CD4-positive, alpha-beta T cell (primary cell): ENCODE measurements at regions not wholly inside any gene's neighbourhood (a gene's known extent, or its start where the extent isn't known, plus 50 kb on each side); places are given as distances from the start of the nearest gene placed in this dataset.

Source experiments
- ATAC-seq: fragments of 200-7000 bp; cut with Tn5 transposase; one replicate; pipeline ENCODE4 v1.10.0; 2022; ENCODE audit warnings: mild to moderate bottlenecking; ENCODE audit not compliant: poor library complexity
- CTCF ChIA-PET: fragments of 350-600 bp; sonication (Branson Sonifier 250); formaldehyde crosslinking; loops from one replicate; lab custom pipeline; 2021; ENCODE audit warnings: antibody characterized with exemption, inconsistent platforms; lab: Charles Lee
- POLR2A ChIA-PET: fragments of 350-600 bp; sonication (Branson Sonifier 250); formaldehyde crosslinking; loops from one replicate; lab custom pipeline; 2021; ENCODE audit warnings: antibody characterized with exemption, inconsistent platforms; lab: Charles Lee
- DNase-seq, 14 experiments: peaks; one replicate each; pipeline ENCODE4 v3.0.0-alpha.2; 2013 to 2020; ENCODE audit warnings: mixed read lengths in 2 of 14
- H3K27ac ChIP-seq, 2 donors: one replicate each; pipeline versions ENCODE4 v1.5.1 to v1.7.0; 2013; ENCODE audit warnings: low read length in 2 of 2, low read depth in 1 of 2, mild to moderate bottlenecking in 1 of 2
- H3K27me3 ChIP-seq, 2 experiments: 1 replicate in 1 of 2; 2 replicates in 1 of 2; pipeline versions ENCODE4 v1.6.1 to v1.7.0; 2013; ENCODE audit warnings: low read length in 2 of 2, control low read depth in 1 of 2, mild to moderate bottlenecking in 1 of 2, moderate library complexity in 1 of 2; ENCODE audit not compliant: insufficient read depth in 2 of 2, control insufficient read depth in 1 of 2
- H3K36me3 ChIP-seq: one replicate; pipeline ENCODE4 v1.6.1; 2013; ENCODE audit warnings: low read length, control low read depth; ENCODE audit not compliant: insufficient read depth
- H3K4me1 ChIP-seq: one replicate; pipeline ENCODE4 v1.6.1; 2013; ENCODE audit warnings: low read length, control low read depth; ENCODE audit not compliant: insufficient read depth
- H3K4me3 ChIP-seq: one replicate; pipeline ENCODE4 v1.5.1; 2013; ENCODE audit warnings: mild to moderate bottlenecking, low read length, moderate library complexity
- H3K9me3 ChIP-seq, 2 experiments: 1 replicate in 1 of 2; 2 replicates in 1 of 2; pipeline versions ENCODE4 v1.6.1 to v1.7.0; 2013; ENCODE audit warnings: low read length in 2 of 2, mild to moderate bottlenecking in 2 of 2, control low read depth in 1 of 2, moderate library complexity in 1 of 2; ENCODE audit not compliant: control insufficient read depth in 1 of 2, insufficient read depth in 1 of 2
- H3K27ac Mint-ChIP-seq: one replicate; pipeline ENCODE4 v1.8.0; 2020; ENCODE audit warnings: mixed read lengths
- H3K27me3 Mint-ChIP-seq: one replicate; pipeline ENCODE4 v1.8.0; 2021; ENCODE audit warnings: mixed read lengths
- H3K36me3 Mint-ChIP-seq: one replicate; pipeline ENCODE4 v1.8.0; 2021; ENCODE audit warnings: low read depth, mixed read lengths
- H3K4me1 Mint-ChIP-seq: one replicate; pipeline ENCODE4 v1.8.0; 2021; ENCODE audit warnings: low read depth, mixed read lengths
- H3K4me3 Mint-ChIP-seq: one replicate; pipeline ENCODE4 v1.8.0; 2020; ENCODE audit warnings: mild to moderate bottlenecking, mixed read lengths
- H3K9me3 Mint-ChIP-seq: one replicate; pipeline ENCODE4 v1.8.0; 2020; ENCODE audit warnings: mixed read lengths
- CTCF ChIP-seq: fragments of 200-600 bp; IDR thresholded peaks from one replicate; pipeline ENCODE4 v1.8.0; 2022; ENCODE audit warnings: antibody characterized with exemption, mild to moderate bottlenecking
- intact Hi-C, 2 experiments: fragments of 100-400 bp; cut with DNase I in 1 of 2; cut with micrococcal nuclease in 1 of 2; formaldehyde crosslinking; loops; one replicate each; pipeline versions ENCODE4 v1.15.1 to v1.9.0; 2023 to 2025; cut with DNase I, micrococcal nuclease

DNA sequence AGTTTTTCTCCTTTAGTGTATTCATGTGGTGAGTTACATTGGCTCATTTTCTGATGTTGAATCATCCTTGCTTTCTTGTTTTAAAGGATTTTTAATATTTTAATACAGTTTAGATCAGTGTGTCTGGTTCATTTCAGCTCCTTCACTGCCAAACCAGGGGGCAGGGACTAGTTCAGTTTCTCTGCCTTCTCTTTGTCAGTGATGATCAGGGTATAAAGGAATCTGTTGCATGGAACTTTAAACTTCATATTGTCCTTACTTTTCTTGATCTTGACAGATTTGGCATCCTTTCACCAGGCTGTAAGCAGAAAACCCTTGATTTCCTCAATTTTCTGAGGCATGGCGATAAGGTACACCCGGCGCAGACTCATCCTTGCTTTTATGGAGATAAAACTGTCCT, 149.4 kb downstream of the KDR start:
- Mint-ChIP-seq H3K4me3 (no peak overlapping the region), H3K27ac (no peak overlapping the region)
- CTCF ChIA-PET: no interaction called here

DNA sequence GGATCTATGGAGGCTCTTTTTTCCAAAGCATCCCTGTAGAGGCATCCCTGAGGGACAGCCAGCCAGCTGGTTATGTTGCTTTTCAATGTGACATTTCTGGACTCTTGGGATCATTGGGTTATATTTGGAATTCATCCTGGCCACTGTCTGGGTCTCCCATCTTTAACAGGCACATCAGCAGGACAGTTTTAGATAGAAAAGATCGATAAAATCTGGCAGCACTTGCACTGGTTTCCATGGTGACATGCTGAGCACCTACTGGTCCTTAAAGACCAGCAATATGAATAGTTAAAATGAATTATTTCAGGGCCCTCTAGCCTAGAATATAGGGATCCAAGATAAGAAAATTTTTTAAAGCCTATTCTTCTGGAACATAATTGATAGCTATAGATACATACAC, 151.6 kb downstream of the KDR start:
- no peak overlapping the region for H3K27ac Mint-ChIP-seq
- no peaks in the 10 kb centered on the region for H3K36me3 Mint-ChIP-seq
- intact Hi-C loops: loop anchor here in 1 of 2 experiments (5.0 kb wide), 1 partner anchor 769 kb away; no protein-coding TSS in a partner anchor

More for the DNA sequence above, 149.4 kb downstream of the KDR start:
- Mint-ChIP-seq H3K9me3 (peaks cover 4% of the 10 kb centered on the region), H3K4me1 (no peaks in the 10 kb centered on the region), H3K36me3 (no peaks in the 10 kb centered on the region), H3K27me3 (peaks cover 19% of the 10 kb centered on the region)
- Histone ChIP-seq H3K9me3 (no peaks in the 10 kb centered on the region), H3K27ac (no peak overlapping the region), H3K4me1 (no peaks in the 10 kb centered on the region), H3K36me3 (no peaks in the 10 kb centered on the region), H3K4me3 (no peak overlapping the region), H3K27me3 (no peaks in the 10 kb centered on the region)
- no peak for TF ChIP-seq CTCF
- POLR2A ChIA-PET: no interaction called here
- DNase-seq: no peak
- ATAC-seq: no peak
- intact Hi-C loops: no loop called here

GRCh38 chr4:54971474-54971950, 153.9 kb downstream of the KDR start:
- ATAC-seq (peak; percentile 56), DNase-seq (peak in 3 of 14 experiments; percentile 21 to 47 (median 34))
- Histone ChIP-seq H3K27ac (no peak overlapping the region), H3K4me1 (no peaks in the 10 kb centered on the region), H3K4me3 (no peak overlapping the region), H3K36me3 (no peaks in the 10 kb centered on the region), H3K9me3 (no peaks in the 10 kb centered on the region), H3K27me3 (no peaks in the 10 kb centered on the region)
- Mint-ChIP-seq H3K4me3 (no peak overlapping the region), H3K27me3 (peaks cover under 1% of the 10 kb centered on the region), H3K9me3 (no peaks in the 10 kb centered on the region), H3K27ac (no peak overlapping the region), H3K36me3 (no peaks in the 10 kb centered on the region), H3K4me1 (no peaks in the 10 kb centered on the region)
- ChIA-PET POLR2A (interaction anchor here (0.7 kb wide), 1 partner anchor 10 kb away, joined by 4 read pairs; no protein-coding TSS in a partner anchor), CTCF (interaction anchor here (1.3 kb wide), 1 partner anchor 11 kb away, joined by 4 read pairs; no protein-coding TSS in a partner anchor)
- peak; percentile 30 for TF ChIP-seq CTCF
- intact Hi-C loops: loop anchor here in 1 of 2 experiments (5.0 kb wide), 1 partner anchor 771 kb away; no protein-coding TSS in a partner anchor

More for the DNA sequence above, 151.6 kb downstream of the KDR start:
- Mint-ChIP-seq H3K27me3 (peaks cover 8% of the 10 kb centered on the region), H3K4me1 (no peaks in the 10 kb centered on the region), H3K9me3 (no peaks in the 10 kb centered on the region), H3K4me3 (no peak overlapping the region)
- TF ChIP-seq CTCF: no peak
- no peak overlapping the region for H3K4me3 ChIP-seq
- no peaks in the 10 kb centered on the region for H3K4me1 ChIP-seq
- H3K36me3 ChIP-seq: no peaks in the 10 kb centered on the region
- POLR2A ChIA-PET: no interaction called here
- no peaks in the 10 kb centered on the region for H3K9me3 ChIP-seq
- no peaks in the 10 kb centered on the region for H3K27me3 ChIP-seq
- no peak overlapping the region for H3K27ac ChIP-seq
- ATAC-seq (no peak), DNase-seq (no peak)
- CTCF ChIA-PET: no interaction called here
